Kidney glomerular epithelial cell (primary cell): ENCODE measurements at regions not wholly inside any gene's neighbourhood (a gene's known extent, or its start where the extent isn't known, plus 50 kb on each side); places are given as distances from the start of the nearest gene placed in this dataset.
"Not testable (repeated sequence)": the region's sequence is repeated elsewhere in the genome, so short reads cannot be mapped to it uniquely, and the experiment has no call there.

Source experiments
- DNase-seq: peaks from one replicate; lab custom pipeline; 2025; lab: John Stamatoyannopoulos, UW

DNA sequence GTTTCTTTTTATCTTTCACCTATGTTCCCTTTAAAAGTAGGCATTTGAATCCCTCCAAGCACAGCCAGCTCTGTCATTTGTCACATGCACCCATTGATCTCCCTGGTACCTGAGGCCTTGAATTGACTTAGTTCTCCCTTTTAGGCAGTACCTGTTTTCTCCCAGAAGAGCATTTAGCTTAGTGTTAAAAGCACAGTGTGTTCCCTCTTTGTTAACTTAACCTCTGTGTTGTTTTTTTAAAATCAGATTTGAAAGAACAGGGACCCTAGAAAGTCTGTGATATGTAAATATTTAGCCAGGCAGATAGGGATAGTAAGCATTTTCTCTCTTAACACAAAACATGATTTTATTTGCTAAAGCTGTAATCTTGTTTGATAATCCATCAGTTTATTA lies 113.8 kb upstream of the SPATA31D4 start:
- DNase-seq: no peak

DNA sequence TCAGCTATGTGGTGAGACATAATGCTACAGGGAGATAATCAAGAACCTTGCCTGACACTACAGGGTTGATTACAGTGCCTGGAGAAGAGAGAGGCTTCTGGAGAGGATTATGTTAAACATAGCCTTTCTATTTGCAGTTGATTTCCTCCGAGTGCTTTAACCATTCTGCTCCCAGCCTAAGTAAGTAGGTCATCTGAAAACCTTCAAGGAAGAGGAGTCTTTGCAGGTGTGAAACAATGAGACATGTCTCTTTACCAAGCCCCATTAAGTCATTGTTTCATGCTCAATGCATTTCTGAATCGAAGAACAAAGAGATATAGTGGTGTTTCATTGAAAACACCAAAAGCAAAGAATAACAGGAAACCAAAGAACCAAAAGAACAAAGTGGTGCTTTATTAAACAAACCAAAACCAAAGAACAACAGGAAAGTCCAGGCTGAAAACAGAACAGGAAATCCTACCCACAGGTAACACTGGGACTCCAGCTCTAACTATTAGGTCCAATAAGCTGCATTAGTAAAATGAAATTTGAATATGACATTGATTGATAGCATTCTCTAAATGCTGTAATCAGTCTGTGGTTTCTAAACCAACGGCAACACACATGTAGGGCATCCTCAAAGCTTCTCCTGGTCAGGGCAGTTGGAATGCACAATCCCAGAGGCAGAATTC lies 113.3 kb upstream of the SPATA31D4 start:
- DNase-seq: peak; percentile 55

DNA sequence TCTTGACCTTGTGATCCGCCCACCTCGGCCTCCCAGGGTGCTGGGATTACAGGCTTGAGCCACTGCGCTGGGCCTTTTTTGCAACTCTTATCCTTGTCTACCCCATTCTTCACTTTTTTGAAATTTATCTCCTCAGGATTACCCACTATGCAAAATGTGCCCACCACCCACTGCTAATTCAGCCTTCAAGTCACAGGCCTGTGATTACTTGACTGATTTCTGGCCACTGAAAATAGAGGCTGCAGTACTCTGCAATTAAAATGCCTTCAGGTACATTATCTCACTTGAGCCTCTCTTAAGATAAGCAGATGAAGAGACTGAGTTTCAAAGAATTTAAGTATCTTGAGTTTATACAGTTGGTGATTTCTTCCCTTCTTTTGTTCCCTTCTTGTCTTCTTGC lies 112.4 kb upstream of the SPATA31D4 start:
- DNase-seq: no peak

DNA sequence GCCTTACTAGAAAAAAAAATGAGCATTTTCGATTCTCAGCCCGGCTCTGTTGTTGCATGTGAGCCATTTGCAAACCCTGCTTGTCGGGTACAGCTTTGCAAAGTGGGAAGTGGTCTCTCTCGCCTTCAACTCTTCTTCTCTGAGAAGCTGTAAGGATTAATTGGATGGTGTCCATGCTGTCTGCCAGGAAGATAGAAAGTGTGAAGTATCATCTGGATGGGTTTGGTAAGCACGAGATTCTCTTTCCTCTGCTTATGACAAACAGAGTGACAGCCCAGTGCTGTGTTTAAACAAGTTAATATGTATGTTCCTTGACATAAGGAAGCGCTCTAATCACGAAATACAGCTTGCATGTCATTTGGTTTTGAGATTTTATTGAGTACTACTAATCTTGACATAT lies 109.1 kb upstream of the SPATA31D4 start:
- DNase-seq: no peak

DNA sequence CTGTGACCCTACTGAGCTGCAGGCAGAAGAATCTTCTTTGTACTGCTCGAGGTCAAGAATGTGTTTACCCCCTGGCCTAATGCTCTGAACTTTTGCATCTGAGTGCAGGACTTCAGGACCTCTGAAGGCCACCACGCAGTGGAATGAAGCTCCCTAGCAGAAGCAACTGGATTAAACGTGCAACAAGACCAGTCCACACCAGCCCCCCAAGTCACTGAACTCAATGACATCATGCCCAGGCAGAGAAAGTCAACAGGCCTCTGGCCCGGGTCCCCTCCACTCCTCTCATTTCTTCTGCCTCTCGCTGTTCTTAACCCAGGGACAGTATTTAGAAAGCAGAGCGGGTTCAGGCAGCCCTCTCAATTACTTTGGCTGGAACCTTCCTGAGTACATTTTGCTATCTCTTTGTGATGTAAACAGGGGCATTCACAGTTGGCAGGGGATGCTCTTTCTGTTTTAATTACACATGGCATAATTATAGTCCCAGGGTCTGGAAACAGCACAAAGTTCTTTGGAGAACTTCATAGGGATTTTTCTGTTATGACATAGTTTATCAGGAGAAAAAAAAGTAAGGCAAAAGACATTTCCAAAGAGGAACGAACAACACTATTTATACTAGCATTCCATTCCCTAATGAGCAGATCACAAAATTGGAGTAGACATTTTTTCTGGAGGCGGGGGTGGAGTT lies 108.2 kb upstream of the SPATA31D4 start:
- DNase-seq: peak; percentile 20

DNA sequence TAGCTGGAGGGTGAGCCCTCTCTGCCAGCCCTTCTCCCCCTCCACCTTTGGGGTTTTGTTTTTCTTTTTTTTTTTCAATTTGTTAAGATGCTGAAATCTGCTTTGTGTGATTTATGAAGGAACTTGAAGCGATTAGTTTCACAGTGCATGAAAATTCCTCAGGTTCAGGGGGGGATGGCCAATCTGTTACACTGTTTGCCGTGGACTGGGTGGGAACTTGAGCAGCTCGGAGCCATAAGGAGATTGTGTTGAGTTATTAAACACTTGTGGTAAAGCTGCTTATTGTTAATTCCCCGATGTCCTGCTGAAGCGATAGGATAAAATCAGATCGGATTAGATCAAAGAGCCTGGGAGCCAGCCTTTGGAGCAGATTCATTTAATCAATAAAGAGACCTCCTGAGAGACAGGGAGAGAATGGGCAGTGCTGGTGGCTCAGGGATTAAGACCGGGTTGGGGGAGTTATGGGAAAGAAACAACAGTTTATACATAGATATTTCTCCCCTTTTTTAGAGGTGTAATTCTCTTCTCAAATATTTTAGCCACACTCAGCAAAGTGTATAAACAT lies 105.8 kb upstream of the SPATA31D4 start:
- peak; percentile 36 for DNase-seq

DNA sequence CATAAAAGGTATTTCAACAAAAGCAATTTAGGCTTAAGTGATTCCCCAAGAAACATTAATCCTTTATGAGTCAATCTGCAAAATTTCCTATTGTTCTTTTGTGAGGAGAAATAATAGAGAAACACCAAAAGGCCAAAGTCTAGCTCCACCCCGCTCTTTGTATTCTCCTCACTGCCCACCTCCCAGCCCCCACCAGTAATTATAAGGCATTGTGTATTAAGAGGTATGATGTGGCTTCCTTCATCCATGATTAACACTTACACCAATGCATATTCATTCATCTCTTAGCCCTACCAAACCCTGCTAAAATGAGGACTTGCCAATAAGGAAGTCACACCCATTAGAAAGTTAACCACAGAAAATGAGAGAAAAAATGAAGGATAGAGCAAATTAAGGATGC lies 105.3 kb upstream of the SPATA31D4 start:
- DNase-seq: peak; percentile 52

DNA sequence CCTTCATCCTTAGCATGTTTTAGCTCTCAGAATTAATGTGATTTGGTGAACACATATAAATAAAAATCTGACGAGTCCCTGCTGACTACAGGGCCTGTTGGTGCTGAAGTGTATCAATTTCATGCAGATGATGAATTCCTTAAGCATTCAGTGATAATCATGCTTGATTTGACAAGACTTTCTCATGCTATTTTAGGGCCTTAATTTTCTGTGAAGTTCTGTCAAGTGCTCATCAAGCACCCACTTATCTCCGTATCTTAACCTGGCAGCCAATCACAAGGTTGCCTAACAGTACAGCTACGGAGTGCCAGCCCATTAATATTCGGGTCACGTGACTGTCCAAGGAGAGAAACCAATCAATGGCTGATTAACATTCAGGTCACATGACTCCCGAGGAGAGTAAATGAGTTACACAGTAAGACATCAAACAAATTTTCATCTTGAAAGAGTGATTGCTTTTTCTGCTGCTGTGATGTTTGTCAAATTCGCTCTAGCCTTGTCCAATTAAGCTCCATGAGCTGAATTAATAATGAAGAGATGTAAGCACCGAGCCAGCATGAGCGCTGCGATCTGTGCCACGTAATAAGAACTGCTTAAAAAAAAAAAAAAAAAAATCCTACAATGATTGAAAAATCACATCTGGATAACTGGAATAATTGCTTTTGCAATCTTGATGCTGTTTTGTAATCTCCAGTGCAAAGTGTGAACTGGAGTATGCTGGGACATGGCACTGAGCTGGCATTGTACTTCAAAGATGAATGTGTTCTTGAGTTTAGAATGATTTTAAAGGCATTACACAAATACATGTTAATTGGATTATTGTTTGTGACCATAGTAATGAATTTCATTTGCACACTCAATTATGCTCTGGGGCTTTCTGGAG lies 104.3 kb upstream of the SPATA31D4 start:
- peak; percentile 6 for DNase-seq

GRCh38 chr9:81824802-81825730 lies 103.2 kb upstream of the SPATA31D4 start:
- DNase-seq: peak; percentile 60

- peak; percentile 56 for DNase-seq
These were observed 102.2 kb upstream of the SPATA31D4 start for GRCh38 chr9:81825846-81826516.

DNA sequence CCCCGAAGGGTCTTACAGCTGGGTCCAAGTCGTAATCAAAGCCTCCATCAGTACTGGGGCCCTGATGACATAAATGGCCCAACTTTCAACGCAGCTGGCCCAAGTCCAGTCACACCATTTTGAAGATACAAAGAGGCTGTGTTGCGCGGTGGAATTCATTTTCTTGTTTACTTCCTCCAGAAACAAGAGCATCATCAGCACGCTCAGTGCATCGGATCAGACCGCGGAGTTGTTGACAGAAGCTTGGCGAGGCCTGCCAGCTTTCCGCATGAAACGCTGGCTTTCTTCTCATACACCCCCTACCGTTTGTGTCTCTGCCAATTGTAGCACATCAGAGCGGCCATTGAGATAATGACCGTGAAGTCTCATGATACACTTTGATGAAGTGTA lies 101.7 kb upstream of the SPATA31D4 start:
- no peak for DNase-seq

- no peak for DNase-seq
These were observed 100.5 kb upstream of the SPATA31D4 start for GRCh38 chr9:81827616-81828296.

DNA sequence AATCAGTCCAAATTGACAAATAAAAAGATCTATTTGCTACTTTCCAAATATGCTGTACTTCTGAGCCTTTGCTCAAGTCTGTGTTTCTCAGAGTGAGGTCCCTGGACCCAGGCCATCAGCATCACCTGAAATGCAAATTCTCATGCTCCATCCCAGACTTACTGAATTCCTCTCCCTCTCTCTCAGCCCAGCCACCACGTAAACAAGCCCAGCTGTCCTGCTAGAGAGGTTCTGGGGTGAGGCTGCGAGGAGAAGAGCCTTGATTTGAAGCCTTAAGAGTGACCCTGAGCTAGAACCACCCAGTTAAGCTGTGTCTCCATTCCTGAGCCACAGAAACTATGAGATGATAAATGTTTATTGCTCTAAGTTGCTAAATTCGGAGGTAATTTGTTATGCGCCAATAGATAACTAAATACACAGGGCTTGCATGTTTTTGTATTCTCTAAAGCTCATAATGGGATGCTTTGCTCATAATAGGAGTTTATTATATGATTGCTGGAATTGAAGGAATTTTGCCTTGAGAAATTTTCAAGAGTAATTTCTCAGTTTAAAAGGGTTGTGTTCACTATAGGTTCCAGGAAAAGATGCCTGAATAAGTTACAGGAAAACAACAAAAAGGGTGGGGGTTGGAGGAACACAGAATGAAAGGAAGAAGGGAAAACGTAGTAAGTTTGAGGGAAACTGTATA lies 98.9 kb upstream of the SPATA31D4 start:
- no peak for DNase-seq

DNA sequence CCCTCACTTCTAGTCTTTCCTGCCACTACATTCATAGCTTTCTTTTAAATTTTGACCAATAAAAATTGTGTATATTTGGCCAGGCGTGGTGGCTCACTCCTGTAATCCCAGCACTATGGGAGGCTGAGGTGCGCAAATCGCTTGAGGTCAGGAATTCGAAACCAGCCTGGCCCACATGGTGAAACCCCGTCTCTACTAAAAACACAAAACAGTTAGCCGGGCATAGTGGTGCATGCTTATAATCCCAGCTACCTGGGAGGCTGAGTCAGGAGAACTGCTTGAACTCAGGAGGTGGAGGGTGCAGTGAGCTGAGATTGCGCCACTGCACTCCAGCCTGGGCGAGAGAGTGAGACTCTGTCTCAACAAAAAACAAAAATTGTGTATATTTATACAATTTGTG lies 97.8 kb upstream of the SPATA31D4 start:
- not testable (repeated sequence) for DNase-seq

GRCh38 chr9:81832571-81833285 lies 95.5 kb upstream of the SPATA31D4 start:
- DNase-seq: no peak

GRCh38 chr9:81833563-81834345 lies 94.5 kb upstream of the SPATA31D4 start:
- DNase-seq: peak; percentile 71

GRCh38 chr9:81841333-81841732 lies 86.9 kb upstream of the SPATA31D4 start:
- DNase-seq: no peak

DNA sequence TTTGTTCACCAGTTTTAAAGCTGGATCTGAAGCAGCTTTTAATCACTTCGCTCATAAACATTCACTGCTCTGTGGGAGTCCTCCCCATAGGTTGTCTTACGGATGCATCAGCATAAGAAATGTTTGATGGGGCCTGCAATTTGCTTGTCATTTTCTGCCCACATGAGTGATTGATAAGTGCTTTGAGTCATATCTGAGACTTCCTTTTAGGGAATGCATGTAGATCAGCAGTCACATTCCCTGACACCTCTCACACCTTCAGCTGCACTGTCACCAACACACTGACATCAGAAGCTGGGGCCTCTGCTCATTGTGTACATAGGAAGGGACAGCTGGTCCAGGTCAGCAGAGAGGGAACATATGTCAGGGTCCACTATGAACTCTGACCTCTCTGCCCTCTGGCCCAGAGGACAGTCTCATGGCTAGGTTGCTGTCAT lies 84.1 kb upstream of the SPATA31D4 start:
- DNase-seq: peak; percentile 21
